HepG2 (cell line): ENCODE measurements at regions not wholly inside any gene's neighbourhood (a gene's known extent, or its start where the extent isn't known, plus 50 kb on each side); places are given as distances from the start of the nearest gene placed in this dataset.

Experiments used
- CTCF ChIP-seq: sonication (generic); formaldehyde crosslinking; IDR thresholded peaks from 2 replicates; pipeline ENCODE4 v1.5.0; 2020; ENCODE audit warnings: mild to moderate bottlenecking, missing genetic modification reagents, moderate library complexity
- MAX ChIP-seq: IDR thresholded peaks from 2 replicates; pipeline ENCODE4 v1.6.1; 2012; ENCODE audit warnings: inconsistent platforms
- POLR2A ChIP-seq, 2 experiments: IDR thresholded peaks; 2 replicates each; pipeline ENCODE4 v1.6.1; 2011; ENCODE audit warnings: low read depth in 2 of 2, low read length in 2 of 2, mild to moderate bottlenecking in 1 of 2, moderate library complexity in 1 of 2; ENCODE audit not compliant: insufficient read depth in 1 of 2
- RAD51 ChIP-seq: fragments of 450-650 bp; IDR thresholded peaks from 2 replicates; pipeline ENCODE4 v1.6.1; 2016; ENCODE audit warnings: borderline replicate concordance
- TGIF2 ChIP-seq: IDR thresholded peaks from 2 replicates; pipeline ENCODE4 v1.6.1; 2016; ENCODE audit warnings: control low read depth, missing compliant biosample characterization
- ZNF281 ChIP-seq: sonication (generic); formaldehyde crosslinking; IDR thresholded peaks from 2 replicates; pipeline ENCODE4 v1.4.0; 2020; ENCODE audit warnings: missing genetic modification reagents, borderline replicate concordance
- ZNF543 ChIP-seq: sonication (generic); formaldehyde crosslinking; IDR thresholded peaks from 2 replicates; pipeline ENCODE4 v1.4.0; 2020; ENCODE audit warnings: mild to moderate bottlenecking, missing genetic modification reagents
- ZNF607 ChIP-seq: sonication (generic); formaldehyde crosslinking; IDR thresholded peaks from 2 replicates; pipeline ENCODE4 v1.5.1; 2020; ENCODE audit warnings: missing genetic modification reagents, mild to moderate bottlenecking, borderline replicate concordance
- ZNF788 ChIP-seq: sonication (generic); formaldehyde crosslinking; IDR thresholded peaks from 2 replicates; pipeline ENCODE4 v1.5.0; 2020; ENCODE audit warnings: mild to moderate bottlenecking, missing genetic modification reagents, borderline replicate concordance
- ZZZ3 ChIP-seq: sonication (generic); formaldehyde crosslinking; IDR thresholded peaks from 2 replicates; pipeline ENCODE4 v1.4.0; 2020; ENCODE audit warnings: missing genetic modification reagents, mild to moderate bottlenecking, borderline replicate concordance

- TF ChIP-seq CTCF (CRISPR knock-in tag) (no peak), TGIF2 (no peak), ZNF543 (no peak), MAX (no peak), RAD51 (no peak), ZNF788 (CRISPR knock-in tag) (no peak), ZNF281 (CRISPR knock-in tag) (no peak), ZZZ3 (CRISPR knock-in tag) (no peak), POLR2A (IDR thresholded peaks at IDR 0.05; ENCODE audit: insufficient read depth in 1 of 2, low read depth in 2 of 2, low read length in 2 of 2) (no peak), ZNF607 (CRISPR knock-in tag) (no peak)
Measured at GRCh38 chr1:93807311-93807930, 71.6 kb downstream of the DNTTIP2 start.
